ENCODE measurements at regions not wholly inside any gene's neighbourhood (a gene's known extent, or its start where the extent isn't known, plus 50 kb on each side); places are given as distances from the start of the nearest gene placed in this dataset.
"Not testable (repeated sequence)": the region's sequence is repeated elsewhere in the genome, so short reads cannot be mapped to it uniquely, and the experiment has no call there.

DNA sequence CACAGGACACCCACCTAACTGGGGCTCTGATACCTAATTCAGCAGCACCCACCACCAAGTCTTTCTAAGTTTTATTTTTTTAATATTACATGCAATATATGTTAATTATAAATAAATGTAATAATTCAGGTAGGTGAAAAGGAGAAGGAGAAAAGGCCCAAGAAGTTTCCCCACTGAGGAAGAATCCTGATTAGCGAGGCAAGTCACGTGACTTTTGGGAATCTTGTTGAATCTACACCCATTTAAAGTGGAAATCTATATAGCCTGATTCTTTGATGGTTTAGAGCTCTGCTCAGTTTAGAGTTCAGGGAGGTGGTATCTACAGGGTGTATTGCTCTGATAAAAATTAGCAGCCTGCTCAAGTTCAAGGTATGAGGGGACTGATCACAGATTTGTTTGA is 947.1 kb upstream of the DEFB115 start:
- ATAC-seq (ENCODE audit: low read depth); DNase-seq; H3K36me3 Mint-ChIP-seq; H3K27ac Mint-ChIP-seq; POLR2A ChIA-PET; H3K9me3 Mint-ChIP-seq; H3K27me3 Mint-ChIP-seq; H3K4me1 Mint-ChIP-seq; H3K4me3 Mint-ChIP-seq: not testable (repeated sequence)

DNA sequence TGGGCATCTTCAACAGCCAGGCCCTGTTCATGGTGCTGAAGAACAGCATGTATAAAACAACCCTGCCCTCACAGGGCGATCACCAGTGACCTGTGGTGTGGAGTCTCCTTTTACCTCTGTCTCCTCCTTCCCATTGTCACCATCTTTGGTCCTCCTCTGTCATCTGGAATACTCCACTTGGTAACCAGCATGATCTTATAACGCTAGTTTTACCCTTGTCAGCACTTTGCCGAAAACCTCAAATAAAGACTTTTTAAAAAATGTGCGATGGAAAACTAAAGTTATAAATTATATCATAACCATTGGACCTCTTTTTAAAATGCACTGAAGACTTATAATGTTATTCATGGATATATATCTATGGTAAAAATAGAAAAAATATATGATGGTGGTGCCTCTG is 945.2 kb upstream of the DEFB115 start:
- ATAC-seq (ENCODE audit: low read depth); POLR2A ChIA-PET: not testable (repeated sequence)
- H3K27me3 Mint-ChIP-seq, result peaks cover 16% of the 10 kb centered on the region

DNA sequence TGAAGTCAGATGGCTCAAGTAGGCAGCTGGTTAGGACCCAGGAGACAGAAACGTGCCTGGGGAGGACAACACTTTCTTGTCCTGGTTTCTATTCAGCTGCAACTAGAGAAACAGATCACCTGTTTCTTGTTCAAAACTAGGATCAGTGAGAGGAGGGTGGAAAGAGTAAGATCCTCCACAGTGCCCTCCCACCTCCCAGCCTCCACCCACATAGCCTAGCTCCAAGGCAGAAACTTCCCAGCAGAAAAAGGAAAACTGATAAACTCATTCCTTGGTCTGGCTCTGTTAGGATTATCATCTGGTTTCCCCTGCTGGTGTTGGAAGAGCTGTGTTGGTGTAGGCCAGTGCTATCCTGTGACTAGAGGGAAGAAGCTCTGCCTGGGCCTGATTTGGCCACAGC is 943.8 kb upstream of the DEFB115 start:
- peaks cover 26% of the 10 kb centered on the region for H3K27me3 Mint-ChIP-seq
- DNase-seq; ATAC-seq (ENCODE audit: low read depth); POLR2A ChIA-PET; H3K27ac Mint-ChIP-seq; H3K4me1 Mint-ChIP-seq; H3K36me3 Mint-ChIP-seq; H3K9me3 Mint-ChIP-seq; H3K4me3 Mint-ChIP-seq: not testable (repeated sequence)

More for the DNA sequence above, 945.2 kb upstream of the DEFB115 start:
- H3K9me3 Mint-ChIP-seq, H3K4me1 Mint-ChIP-seq, DNase-seq, H3K36me3 Mint-ChIP-seq, H3K4me3 Mint-ChIP-seq, H3K27ac Mint-ChIP-seq: not testable (repeated sequence)

DNA sequence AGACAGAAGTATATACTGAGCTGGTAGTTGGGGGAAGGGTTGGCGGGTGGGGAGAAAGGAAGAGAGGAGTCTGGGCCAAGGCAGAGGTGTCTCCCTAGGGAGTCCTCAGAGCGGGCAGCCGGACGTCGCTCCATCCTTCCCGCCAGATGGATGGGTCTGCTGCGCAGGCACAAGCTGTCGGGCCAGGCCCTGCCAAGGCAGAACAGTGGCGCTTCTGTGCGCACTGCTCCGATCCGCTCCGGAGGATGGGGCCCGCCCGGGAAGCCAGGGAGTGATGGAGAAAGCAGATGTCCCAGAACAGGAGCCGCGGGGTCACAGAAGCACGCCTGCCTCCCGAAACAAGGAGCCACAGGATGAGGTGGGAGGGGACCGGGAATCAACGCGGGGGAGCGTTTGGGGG is 941.4 kb upstream of the DEFB115 start:
- H3K36me3 Mint-ChIP-seq; H3K27ac Mint-ChIP-seq; ATAC-seq (ENCODE audit: low read depth); POLR2A ChIA-PET; DNase-seq; H3K9me3 Mint-ChIP-seq: not testable (repeated sequence)
- H3K4me1 Mint-ChIP-seq, result peaks cover 12% of the 10 kb centered on the region
- peak overlapping the region; percentile 54 for H3K4me3 Mint-ChIP-seq
- H3K27me3 Mint-ChIP-seq, result peaks cover 26% of the 10 kb centered on the region

DNA sequence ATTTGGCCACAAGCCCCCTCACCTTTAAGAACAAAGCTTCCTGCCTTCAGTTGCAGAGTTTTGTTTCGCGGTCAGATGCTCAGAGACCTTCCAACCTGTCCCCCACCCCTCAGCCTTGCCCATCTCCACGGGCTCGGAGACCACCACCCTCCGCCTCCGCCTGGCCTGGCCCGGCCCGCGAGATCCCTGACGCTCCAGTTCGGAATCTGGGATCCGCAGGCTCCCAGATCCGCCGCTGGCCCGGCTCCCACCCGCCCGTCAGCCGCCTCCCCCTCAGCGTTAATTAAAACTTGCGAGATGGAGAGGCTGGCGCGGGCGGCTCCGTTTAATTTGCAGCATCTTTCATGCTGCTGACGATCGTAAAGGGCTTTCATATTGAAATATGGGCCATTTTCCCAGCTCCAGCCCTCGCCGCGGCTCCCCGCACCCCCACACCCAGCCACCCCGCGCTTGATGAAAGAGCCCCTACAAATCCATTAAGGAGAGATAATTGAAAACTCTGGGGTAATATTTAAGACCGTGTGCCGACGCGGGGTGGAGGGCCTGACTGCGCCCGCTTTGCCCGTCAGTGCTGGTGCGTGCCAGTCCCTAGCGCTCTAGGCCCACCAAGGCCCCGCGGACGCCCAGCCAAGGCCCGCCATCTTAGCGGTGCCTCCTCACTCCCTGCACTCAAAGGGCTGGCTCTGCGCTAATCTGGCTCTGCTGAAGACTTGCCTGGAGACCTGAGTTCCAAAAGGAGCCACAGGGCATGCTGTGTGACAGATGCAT is 940.7 kb upstream of the DEFB115 start:
- POLR2A ChIA-PET; H3K36me3 Mint-ChIP-seq; ATAC-seq (ENCODE audit: low read depth); DNase-seq; H3K27ac Mint-ChIP-seq; H3K9me3 Mint-ChIP-seq: not testable (repeated sequence)
- H3K4me1 Mint-ChIP-seq, result peaks cover 15% of the 10 kb centered on the region
- H3K4me3 Mint-ChIP-seq, result peak overlapping the region; percentile 54
- peaks cover 26% of the 10 kb centered on the region for H3K27me3 Mint-ChIP-seq

DNA sequence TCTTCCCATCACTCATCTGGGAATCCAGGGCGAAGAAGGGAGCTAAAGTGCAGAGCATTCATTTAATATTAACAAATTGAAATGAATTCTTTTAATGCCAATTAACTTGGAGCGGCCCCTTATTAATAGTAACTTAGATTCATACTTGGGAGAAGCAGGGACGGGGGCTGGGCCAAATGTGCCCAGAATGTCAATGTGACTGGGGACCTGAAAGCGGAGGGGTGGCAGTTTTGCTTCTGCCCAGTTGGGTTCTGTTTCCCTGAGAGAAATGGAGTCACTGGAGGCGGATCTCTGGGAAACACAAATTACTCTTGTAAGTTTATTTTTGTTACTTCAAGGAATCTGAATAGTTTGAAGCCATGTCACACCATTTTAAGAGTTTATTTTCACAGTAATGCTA is 923.7 kb upstream of the DEFB115 start:
- POLR2A ChIA-PET; H3K4me3 Mint-ChIP-seq; H3K27me3 Mint-ChIP-seq; H3K27ac Mint-ChIP-seq; H3K4me1 Mint-ChIP-seq; H3K36me3 Mint-ChIP-seq; DNase-seq; ATAC-seq (ENCODE audit: low read depth); H3K9me3 Mint-ChIP-seq: not testable (repeated sequence)

DNA sequence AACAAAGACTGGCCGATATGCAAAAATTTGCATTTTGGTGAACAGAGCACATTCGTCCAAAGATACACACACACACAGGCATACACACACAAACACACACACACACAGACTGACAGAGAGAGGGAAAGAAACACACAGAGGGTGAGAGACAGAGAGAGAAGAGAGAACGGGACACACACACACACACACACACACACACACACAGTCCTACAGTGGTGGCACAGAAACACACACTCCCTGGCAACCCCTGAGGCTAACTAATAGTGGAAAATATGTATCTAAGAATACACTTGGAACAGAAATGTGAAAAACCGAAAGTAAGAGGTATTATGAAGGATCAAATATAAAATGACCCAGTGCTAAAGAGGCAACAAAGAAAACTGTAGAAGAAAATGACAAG is 919.9 kb upstream of the DEFB115 start:
- H3K27me3 Mint-ChIP-seq; H3K27ac Mint-ChIP-seq; H3K4me1 Mint-ChIP-seq; H3K36me3 Mint-ChIP-seq; ATAC-seq (ENCODE audit: low read depth); DNase-seq; H3K4me3 Mint-ChIP-seq; POLR2A ChIA-PET; H3K9me3 Mint-ChIP-seq: not testable (repeated sequence)

DNA sequence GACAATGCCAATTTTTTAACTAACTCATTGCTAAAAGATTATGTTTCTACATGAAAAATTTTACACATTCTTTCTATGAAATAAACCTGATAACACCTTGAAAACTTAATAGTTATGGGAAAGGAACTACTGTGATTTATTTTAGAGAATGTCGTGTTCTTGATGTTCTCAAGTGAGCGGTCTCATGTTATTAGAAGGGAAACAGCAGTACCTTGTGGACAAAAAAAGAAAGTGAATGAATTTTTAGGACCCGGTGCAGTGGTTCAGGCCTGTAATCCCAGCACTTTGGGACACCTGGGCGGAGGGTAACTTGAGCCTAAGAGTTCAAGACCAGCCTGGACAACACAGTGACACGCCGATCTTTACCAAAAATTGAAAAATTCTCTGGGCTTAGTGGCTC is 908.5 kb upstream of the DEFB115 start:
- H3K4me3 Mint-ChIP-seq, result not testable (repeated sequence)

DNA sequence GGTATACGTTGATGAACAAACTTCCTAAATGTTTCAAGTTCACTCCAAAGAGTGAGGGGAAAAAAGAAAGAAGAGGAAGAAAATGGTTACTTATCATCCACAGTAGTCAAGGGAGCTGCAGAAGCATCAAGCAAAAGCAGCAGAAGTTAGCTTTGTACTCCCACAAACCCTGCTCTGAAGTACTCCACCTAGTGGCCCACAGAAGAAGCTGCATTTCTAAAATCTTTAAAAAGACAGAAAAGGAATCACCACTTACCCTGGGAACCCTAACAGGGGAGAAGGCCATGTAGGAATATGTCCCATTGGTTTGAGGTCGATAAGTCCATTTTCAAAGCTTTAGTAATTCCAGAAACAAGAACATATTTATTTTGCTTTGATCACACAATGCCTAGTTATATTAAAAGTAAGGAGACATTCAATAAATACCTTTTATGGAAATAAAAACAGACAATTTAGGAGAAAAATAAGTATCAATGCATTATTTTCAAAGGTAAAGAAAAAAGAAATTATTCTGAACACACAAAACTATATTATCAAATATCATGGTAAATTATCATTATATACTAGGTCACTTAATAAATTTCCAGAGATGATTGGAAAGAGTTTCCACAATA is 900.5 kb upstream of the DEFB115 start:
- POLR2A ChIA-PET; H3K27ac Mint-ChIP-seq; H3K4me1 Mint-ChIP-seq; ATAC-seq (ENCODE audit: low read depth); H3K4me3 Mint-ChIP-seq; DNase-seq; H3K9me3 Mint-ChIP-seq; H3K36me3 Mint-ChIP-seq: not testable (repeated sequence)
- H3K27me3 Mint-ChIP-seq, result peaks cover 19% of the 10 kb centered on the region

More for the DNA sequence above, 908.5 kb upstream of the DEFB115 start:
- ATAC-seq (ENCODE audit: low read depth); POLR2A ChIA-PET; H3K9me3 Mint-ChIP-seq; H3K27ac Mint-ChIP-seq; H3K27me3 Mint-ChIP-seq; DNase-seq; H3K4me1 Mint-ChIP-seq; H3K36me3 Mint-ChIP-seq: not testable (repeated sequence)

DNA sequence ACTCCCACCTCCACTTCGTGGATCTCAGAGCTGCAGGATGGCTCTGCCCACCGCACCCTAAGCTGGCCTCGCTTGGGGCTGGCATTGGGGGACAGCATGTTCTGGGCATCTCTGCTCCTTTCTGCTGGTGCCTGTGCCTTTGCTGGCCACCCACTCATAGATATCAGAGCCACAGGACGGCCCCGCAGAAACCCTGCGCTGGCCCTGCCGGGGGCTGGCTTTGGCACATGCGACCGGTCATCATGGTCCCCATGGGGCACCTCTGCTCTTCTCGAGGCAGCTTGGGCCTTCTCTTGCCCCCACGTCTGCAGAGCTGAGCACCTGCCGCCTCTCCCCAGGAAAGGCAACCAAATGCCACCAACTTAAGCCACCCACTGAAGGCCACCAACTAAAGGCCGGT is 895.7 kb upstream of the DEFB115 start:
- H3K27ac Mint-ChIP-seq; DNase-seq; POLR2A ChIA-PET; H3K4me3 Mint-ChIP-seq; H3K9me3 Mint-ChIP-seq; ATAC-seq (ENCODE audit: low read depth); H3K36me3 Mint-ChIP-seq; H3K27me3 Mint-ChIP-seq; H3K4me1 Mint-ChIP-seq: not testable (repeated sequence)

DNA sequence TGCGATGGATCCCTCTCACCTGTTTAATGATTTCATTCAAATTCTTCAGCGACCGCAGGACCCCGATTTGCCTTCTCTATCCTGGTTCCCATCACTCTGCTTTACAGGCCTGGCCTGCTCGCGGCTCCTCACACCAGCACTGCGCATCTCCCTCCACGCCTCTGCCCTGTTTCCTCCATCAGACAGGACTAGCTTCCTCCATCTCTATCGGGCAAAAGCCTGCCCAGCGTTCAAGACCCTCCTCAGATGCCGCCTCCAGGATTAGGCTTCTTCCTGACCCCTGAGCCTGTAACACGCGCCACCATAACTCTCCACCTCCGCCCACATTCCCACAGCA is 881.1 kb upstream of the DEFB115 start:
- Mint-ChIP-seq H3K36me3 (peaks cover 16% of the 10 kb centered on the region), H3K4me3 (peak overlapping the region; percentile 86), H3K4me1 (peaks cover 19% of the 10 kb centered on the region), H3K27ac (peak overlapping the region; percentile 90)
- ATAC-seq (ENCODE audit: low read depth); POLR2A ChIA-PET; H3K9me3 Mint-ChIP-seq; DNase-seq; H3K27me3 Mint-ChIP-seq: not testable (repeated sequence)

DNA sequence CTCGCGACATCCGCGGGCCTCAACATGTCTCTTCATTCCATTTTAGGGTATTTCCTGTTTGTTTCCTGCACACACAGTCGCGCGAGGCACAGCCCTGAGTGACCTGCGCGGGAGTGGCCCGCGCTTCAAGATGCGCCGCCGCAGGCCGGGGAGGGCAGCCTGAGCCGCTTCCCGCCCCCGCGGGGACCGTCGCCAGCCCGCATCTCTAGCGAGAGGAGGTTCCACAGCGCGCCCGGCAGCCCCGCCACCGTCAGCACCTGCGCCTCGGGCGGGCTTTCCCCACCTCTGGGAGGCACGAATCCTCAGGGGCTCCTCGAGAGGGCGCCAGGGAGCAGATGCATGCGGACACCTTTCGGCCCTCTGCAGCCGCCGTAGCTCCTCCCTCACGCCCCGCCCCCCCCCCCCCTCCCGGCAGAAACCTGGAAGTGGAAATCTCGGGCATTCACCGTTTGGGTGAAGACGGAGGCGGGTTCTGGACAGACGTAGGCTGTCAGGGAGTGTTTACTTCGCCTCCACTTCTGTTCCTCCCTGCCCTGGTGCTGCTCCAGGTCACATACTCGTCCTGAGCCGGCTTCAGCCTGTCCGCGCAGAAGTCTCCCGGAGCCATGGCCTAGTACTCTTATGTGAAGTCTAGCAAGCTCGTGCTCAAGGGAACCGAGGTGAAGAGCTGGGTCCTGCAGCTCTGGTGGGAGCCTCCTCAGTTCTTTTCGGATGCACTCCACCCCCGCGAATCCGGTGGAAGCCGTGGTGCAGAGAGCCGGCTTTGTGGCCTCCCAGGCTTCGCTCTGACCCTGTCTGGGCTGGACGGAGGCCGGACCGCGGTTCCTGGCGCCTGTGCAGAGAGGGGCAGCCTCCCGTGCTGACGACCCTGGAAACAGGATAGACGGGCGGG is 880.5 kb upstream of the DEFB115 start:
- Mint-ChIP-seq H3K36me3 (peaks cover 17% of the 10 kb centered on the region), H3K4me1 (peaks cover 21% of the 10 kb centered on the region), H3K27ac (peak overlapping the region; percentile 94), H3K27me3 (no peaks in the 10 kb centered on the region), H3K9me3 (peaks cover 4% of the 10 kb centered on the region), H3K4me3 (peak overlapping the region; percentile 86)
- POLR2A ChIA-PET, result interaction anchor here (1.0 kb wide), 1 partner anchor 8 kb away, joined by 3 read pairs; no protein-coding TSS in a partner anchor
- DNase-seq (peak; percentile 92), ATAC-seq (ENCODE audit: low read depth) (peak; percentile 88)

DNA sequence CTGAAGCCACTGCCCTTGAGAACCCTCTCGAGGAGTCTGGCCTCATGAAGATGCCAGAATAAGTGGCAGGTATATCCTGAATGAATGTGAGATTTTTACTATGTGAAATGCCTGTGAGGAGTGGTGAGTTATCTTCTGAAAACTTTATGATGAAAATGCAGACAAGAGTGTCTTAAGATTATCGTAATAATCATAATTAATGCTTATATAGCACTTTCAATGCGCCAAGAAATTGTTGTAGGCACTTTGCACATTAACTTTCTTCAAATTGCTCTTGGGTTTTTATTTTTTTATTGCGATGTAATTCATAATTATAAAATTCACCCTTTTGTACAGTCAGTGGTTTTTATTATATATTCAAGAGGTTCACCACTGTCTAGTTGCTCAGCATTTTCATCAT is 879.1 kb upstream of the DEFB115 start:
- POLR2A ChIA-PET, H3K9me3 Mint-ChIP-seq: not testable (repeated sequence)

More for the DNA sequence above, 879.1 kb upstream of the DEFB115 start:
- Mint-ChIP-seq H3K4me3 (peak overlapping the region; percentile 86), H3K36me3 (peaks cover 22% of the 10 kb centered on the region), H3K4me1 (peaks cover 28% of the 10 kb centered on the region), H3K27ac (peak overlapping the region; percentile 9)
- not testable (repeated sequence) for DNase-seq; ATAC-seq (ENCODE audit: low read depth); H3K27me3 Mint-ChIP-seq
